WTC11 (cell line): ENCODE measurements at regions not wholly inside any gene's neighbourhood (a gene's known extent, or its start where the extent isn't known, plus 50 kb on each side); places are given as distances from the start of the nearest gene placed in this dataset.

Experiments used
- ATAC-seq: fragments of 200-7000 bp; cut with Tn5 transposase; 2 replicates; pipeline ENCODE4 v1.10.0; 2021; ENCODE audit warnings: mild to moderate bottlenecking, moderate library complexity
- CTCF ChIA-PET: fragments of 300-600 bp; sonication (Branson Sonifier 250); formaldehyde crosslinking; loops from one replicate; lab custom pipeline; 2021; ENCODE audit warnings: antibody characterized with exemption; lab: Charles Lee
- POLR2A ChIA-PET: fragments of 350-600 bp; sonication (Branson Sonifier 250); formaldehyde crosslinking; loops from one replicate; lab custom pipeline; 2021; ENCODE audit warnings: antibody characterized with exemption; lab: Charles Lee
- DNase-seq: peaks from one replicate; pipeline ENCODE4 v3.0.0; 2021; ENCODE audit warnings: low spot score
- H3K27ac Mint-ChIP-seq: 2 replicates; pipeline ENCODE4 v1.8.0; 2021; ENCODE audit warnings: mixed read lengths
- H3K27me3 Mint-ChIP-seq: 2 replicates; pipeline ENCODE4 v1.8.0; 2021; ENCODE audit warnings: low read depth, mild to moderate bottlenecking, moderate library complexity, mixed read lengths
- H3K36me3 Mint-ChIP-seq: 2 replicates; pipeline ENCODE4 v1.8.0; 2021; ENCODE audit warnings: mixed read lengths
- H3K4me1 Mint-ChIP-seq: 2 replicates; pipeline ENCODE4 v1.8.0; 2022; ENCODE audit warnings: mixed read lengths
- H3K4me3 Mint-ChIP-seq: 2 replicates; pipeline ENCODE4 v1.8.0; 2021; ENCODE audit warnings: mild to moderate bottlenecking, moderate library complexity, mixed read lengths
- H3K9me3 Mint-ChIP-seq: 2 replicates; pipeline ENCODE4 v1.8.0; 2021; ENCODE audit warnings: mixed read lengths
- AR ChIP-seq: fragments of 250-450 bp; sonication (Bioruptor Pico); IDR thresholded peaks from 2 replicates; pipeline ENCODE4 v1.9.0; 2021; ENCODE audit warnings: mild to moderate bottlenecking
- FOXP1 ChIP-seq: sonication (generic); formaldehyde crosslinking; IDR thresholded peaks from 2 replicates; pipeline ENCODE4 v1.8.0; 2022; ENCODE audit warnings: missing genetic modification reagents, mild to moderate bottlenecking, moderate library complexity, borderline replicate concordance
- HMGA2 ChIP-seq: fragments of 250-450 bp; sonication (Bioruptor Pico); IDR thresholded peaks from 2 replicates; pipeline ENCODE4 v1.4.0; 2021; ENCODE audit warnings: mild to moderate bottlenecking, moderate library complexity
- HMGXB4 ChIP-seq: sonication (generic); formaldehyde crosslinking; IDR thresholded peaks from 2 replicates; pipeline ENCODE4 v1.8.1; 2023; ENCODE audit warnings: mild to moderate bottlenecking, moderate library complexity, missing genetic modification reagents
- SOX15 ChIP-seq: fragments of 250-450 bp; sonication (Bioruptor Pico); IDR thresholded peaks from 2 replicates; pipeline ENCODE4 v1.9.0; 2021; ENCODE audit warnings: mild to moderate bottlenecking
- SP1 ChIP-seq: sonication (generic); formaldehyde crosslinking; conservative IDR thresholded peaks from 2 replicates; pipeline ENCODE4 v1.8.1; 2022; ENCODE audit warnings: missing genetic modification reagents
- TP53 ChIP-seq: sonication (generic); formaldehyde crosslinking; IDR thresholded peaks from 2 replicates; pipeline ENCODE4 v1.8.1; 2023; ENCODE audit warnings: mild to moderate bottlenecking, missing genetic modification reagents
- ZBTB21 ChIP-seq: sonication (generic); formaldehyde crosslinking; IDR thresholded peaks from 2 replicates; pipeline ENCODE4 v1.8.1; 2023; ENCODE audit warnings: mild to moderate bottlenecking, missing genetic modification reagents, borderline replicate concordance
- ZBTB43 ChIP-seq: sonication (generic); formaldehyde crosslinking; IDR thresholded peaks from 2 replicates; pipeline ENCODE4 v1.8.1; 2023; ENCODE audit warnings: mild to moderate bottlenecking, missing genetic modification reagents
- ZNF219 ChIP-seq: sonication (generic); formaldehyde crosslinking; IDR thresholded peaks from 2 replicates; pipeline ENCODE4 v1.8.0; 2023; ENCODE audit warnings: missing genetic modification reagents, mild to moderate bottlenecking, borderline replicate concordance
- ZNF281 ChIP-seq: sonication (generic); formaldehyde crosslinking; IDR thresholded peaks from 2 replicates; pipeline ENCODE4 v1.8.0; 2023; ENCODE audit warnings: mild to moderate bottlenecking, missing genetic modification reagents
- ZSCAN18 ChIP-seq: fragments of 250-450 bp; sonication (Bioruptor Pico); IDR thresholded peaks from 2 replicates; pipeline ENCODE4 v2.1.2; 2022; ENCODE audit warnings: mild to moderate bottlenecking, moderate library complexity
- TF ChIP-seq, protein P1 (sequence below): sonication (generic); formaldehyde crosslinking; IDR thresholded peaks from 2 replicates; pipeline ENCODE4 v1.8.0; 2022; ENCODE audit warnings: mild to moderate bottlenecking, missing genetic modification reagents
- TF ChIP-seq, protein P2 (sequence below): sonication (generic); formaldehyde crosslinking; IDR thresholded peaks from 2 replicates; pipeline ENCODE4 v1.8.0; 2022; ENCODE audit warnings: mild to moderate bottlenecking, missing genetic modification reagents
- TF ChIP-seq, protein P3 (sequence below): sonication (generic); formaldehyde crosslinking; IDR thresholded peaks from 2 replicates; pipeline ENCODE4 v1.8.1; 2022; ENCODE audit warnings: missing genetic modification reagents, borderline replicate concordance

- POLR2A ChIA-PET: no interaction called here
- H3K27ac Mint-ChIP-seq: no peak overlapping the region
- DNase-seq: no peak
- TF ChIP-seq ZSCAN18: no peak
- TF ChIP-seq ZNF219 (CRISPR knock-in tag): no peak
- TF ChIP-seq ZBTB43 (CRISPR knock-in tag): no peak
- no peak for TF ChIP-seq TP53
- no peak for TF ChIP-seq HMGA2
- no peak for TF ChIP-seq AR
- no peak for TF ChIP-seq HMGXB4 (CRISPR knock-in tag)
- TF ChIP-seq SOX15: no peak
- TF ChIP-seq, protein P1, sequence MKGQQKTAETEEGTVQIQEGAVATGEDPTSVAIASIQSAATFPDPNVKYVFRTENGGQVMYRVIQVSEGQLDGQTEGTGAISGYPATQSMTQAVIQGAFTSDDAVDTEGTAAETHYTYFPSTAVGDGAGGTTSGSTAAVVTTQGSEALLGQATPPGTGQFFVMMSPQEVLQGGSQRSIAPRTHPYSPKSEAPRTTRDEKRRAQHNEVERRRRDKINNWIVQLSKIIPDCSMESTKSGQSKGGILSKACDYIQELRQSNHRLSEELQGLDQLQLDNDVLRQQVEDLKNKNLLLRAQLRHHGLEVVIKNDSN (CRISPR knock-in tag): no peak
- TF ChIP-seq, protein P2, sequence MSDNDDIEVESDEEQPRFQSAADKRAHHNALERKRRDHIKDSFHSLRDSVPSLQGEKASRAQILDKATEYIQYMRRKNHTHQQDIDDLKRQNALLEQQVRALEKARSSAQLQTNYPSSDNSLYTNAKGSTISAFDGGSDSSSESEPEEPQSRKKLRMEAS: no peak
- no peak for TF ChIP-seq SP1
- TF ChIP-seq ZNF281 (CRISPR knock-in tag): no peak
- TF ChIP-seq, protein P3, sequence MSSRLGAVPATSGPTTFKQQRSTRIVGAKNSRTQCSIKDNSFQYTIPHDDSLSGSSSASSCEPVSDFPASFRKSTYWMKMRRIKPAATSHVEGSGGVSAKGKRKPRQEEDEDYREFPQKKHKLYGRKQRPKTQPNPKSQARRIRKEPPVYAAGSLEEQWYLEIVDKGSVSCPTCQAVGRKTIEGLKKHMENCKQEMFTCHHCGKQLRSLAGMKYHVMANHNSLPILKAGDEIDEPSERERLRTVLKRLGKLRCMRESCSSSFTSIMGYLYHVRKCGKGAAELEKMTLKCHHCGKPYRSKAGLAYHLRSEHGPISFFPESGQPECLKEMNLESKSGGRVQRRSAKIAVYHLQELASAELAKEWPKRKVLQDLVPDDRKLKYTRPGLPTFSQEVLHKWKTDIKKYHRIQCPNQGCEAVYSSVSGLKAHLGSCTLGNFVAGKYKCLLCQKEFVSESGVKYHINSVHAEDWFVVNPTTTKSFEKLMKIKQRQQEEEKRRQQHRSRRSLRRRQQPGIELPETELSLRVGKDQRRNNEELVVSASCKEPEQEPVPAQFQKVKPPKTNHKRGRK: no peak
- TF ChIP-seq ZBTB21 (CRISPR knock-in tag): no peak
- no peak for TF ChIP-seq FOXP1 (CRISPR knock-in tag)
- no peaks in the 10 kb centered on the region for H3K4me1 Mint-ChIP-seq
- peaks cover 11% of the 10 kb centered on the region for H3K9me3 Mint-ChIP-seq
- no peak for ATAC-seq
- CTCF ChIA-PET: no interaction called here
- H3K27me3 Mint-ChIP-seq: no peaks in the 10 kb centered on the region
- no peak overlapping the region for H3K4me3 Mint-ChIP-seq
- H3K36me3 Mint-ChIP-seq: peaks cover 4% of the 10 kb centered on the region
Observed at GRCh38 chr1:218711001-218711400, 365.9 kb downstream of the TGFB2 start.
